ENCODE measurements at regions not wholly inside any gene's neighbourhood (a gene's known extent, or its start where the extent isn't known, plus 50 kb on each side); places are given as distances from the start of the nearest gene placed in this dataset.

- no peak for DNase-seq
These were observed 267.7 kb upstream of the KCNIP4 start for GRCh38 chr4:22216278-22216677.

- no peak for DNase-seq
These were observed 266.5 kb upstream of the KCNIP4 start for GRCh38 chr4:22215084-22215483.

- DNase-seq: no peak
These were observed 255.1 kb upstream of the KCNIP4 start for GRCh38 chr4:22203711-22204011.

GRCh38 chr4:22202975-22203710, 254.6 kb upstream of the KCNIP4 start:
- no peak for DNase-seq

GRCh38 chr4:22202246-22202974, 253.8 kb upstream of the KCNIP4 start:
- DNase-seq: no peak

- no peak for DNase-seq
These were observed 252.7 kb upstream of the KCNIP4 start for GRCh38 chr4:22201256-22201655.

- no peak for DNase-seq
These were observed 248.0 kb upstream of the KCNIP4 start for GRCh38 chr4:22196551-22196950.

GRCh38 chr4:22192084-22192511, 243.5 kb upstream of the KCNIP4 start:
- DNase-seq: no peak

GRCh38 chr4:22191565-22191964, 243.0 kb upstream of the KCNIP4 start:
- DNase-seq: no peak

- no peak for DNase-seq
These were observed 242.3 kb upstream of the KCNIP4 start for GRCh38 chr4:22190855-22191254.

- no peak for DNase-seq
These were observed 238.7 kb upstream of the KCNIP4 start for GRCh38 chr4:22187203-22187820.

GRCh38 chr4:22181736-22182135, 233.2 kb upstream of the KCNIP4 start:
- DNase-seq: no peak

- no peak for DNase-seq
These were observed 230.7 kb upstream of the KCNIP4 start for GRCh38 chr4:22179124-22179874.

- no peak for DNase-seq
These were observed 226.1 kb upstream of the KCNIP4 start for GRCh38 chr4:22174640-22175039.

- no peak for DNase-seq
These were observed 221.8 kb upstream of the KCNIP4 start for GRCh38 chr4:22170353-22170752.

GRCh38 chr4:22167201-22167600, 218.6 kb upstream of the KCNIP4 start:
- no peak for DNase-seq

GRCh38 chr4:22162454-22162853, 213.9 kb upstream of the KCNIP4 start:
- DNase-seq: no peak

- DNase-seq: no peak
These were observed 182.2 kb upstream of the KCNIP4 start for GRCh38 chr4:22130741-22131140.

- DNase-seq: no peak
These were observed 181.0 kb upstream of the KCNIP4 start for GRCh38 chr4:22129454-22130029.

- DNase-seq: no peak
These were observed 173.5 kb upstream of the KCNIP4 start for GRCh38 chr4:22122062-22122461.

GRCh38 chr4:22115262-22115661, 166.7 kb upstream of the KCNIP4 start:
- DNase-seq: no peak

GRCh38 chr4:22103768-22104167, 155.2 kb upstream of the KCNIP4 start:
- no peak for DNase-seq

- DNase-seq: no peak
These were observed 151.3 kb upstream of the KCNIP4 start for GRCh38 chr4:22099896-22100295.
